Mesothelial cell of epicardium (in vitro differentiated cells): ENCODE measurements at regions not wholly inside any gene's neighbourhood (a gene's known extent, or its start where the extent isn't known, plus 50 kb on each side); places are given as distances from the start of the nearest gene placed in this dataset.

Experiments
- DNase-seq, 2 experiments: peaks; one replicate each; pipeline ENCODE4 v3.0.0; 2021; ENCODE audit warnings: low spot score in 2 of 2; ENCODE audit not compliant: unreplicated experiment in 2 of 2
- H3K27ac Mint-ChIP-seq: 2 replicates; pipeline ENCODE4 v1.8.0; 2021; ENCODE audit warnings: mixed read lengths
- H3K27me3 Mint-ChIP-seq: 2 replicates; pipeline ENCODE4 v1.8.0; 2021; ENCODE audit warnings: low read depth, mixed read lengths
- H3K36me3 Mint-ChIP-seq: 2 replicates; pipeline ENCODE4 v1.8.0; 2021; ENCODE audit warnings: mixed read lengths
- H3K4me1 Mint-ChIP-seq: 2 replicates; pipeline ENCODE4 v1.8.0; 2021; ENCODE audit warnings: mixed read lengths
- H3K4me3 Mint-ChIP-seq: 2 replicates; pipeline ENCODE4 v1.8.0; 2021; ENCODE audit warnings: mild to moderate bottlenecking, moderate library complexity, mixed read lengths
- H3K9me3 Mint-ChIP-seq: 2 replicates; pipeline ENCODE4 v1.8.0; 2021; ENCODE audit warnings: mixed read lengths
- TF ChIP-seq, protein P1 (sequence below): fragments of 200-600 bp; sonication (generic); IDR thresholded peaks from one replicate; pipeline ENCODE4 v1.5.0; 2021; ENCODE audit warnings: antibody characterized with exemption; ENCODE audit not compliant: unreplicated experiment

GRCh38 chr1:241411056-241411775, 54.2 kb upstream of the RGS7 start:
- H3K4me3 Mint-ChIP-seq: no peak overlapping the region
- no peaks in the 10 kb centered on the region for H3K9me3 Mint-ChIP-seq
- no peak overlapping the region for H3K27ac Mint-ChIP-seq
- peaks cover 5% of the 10 kb centered on the region for H3K4me1 Mint-ChIP-seq
- TF ChIP-seq, protein P1, sequence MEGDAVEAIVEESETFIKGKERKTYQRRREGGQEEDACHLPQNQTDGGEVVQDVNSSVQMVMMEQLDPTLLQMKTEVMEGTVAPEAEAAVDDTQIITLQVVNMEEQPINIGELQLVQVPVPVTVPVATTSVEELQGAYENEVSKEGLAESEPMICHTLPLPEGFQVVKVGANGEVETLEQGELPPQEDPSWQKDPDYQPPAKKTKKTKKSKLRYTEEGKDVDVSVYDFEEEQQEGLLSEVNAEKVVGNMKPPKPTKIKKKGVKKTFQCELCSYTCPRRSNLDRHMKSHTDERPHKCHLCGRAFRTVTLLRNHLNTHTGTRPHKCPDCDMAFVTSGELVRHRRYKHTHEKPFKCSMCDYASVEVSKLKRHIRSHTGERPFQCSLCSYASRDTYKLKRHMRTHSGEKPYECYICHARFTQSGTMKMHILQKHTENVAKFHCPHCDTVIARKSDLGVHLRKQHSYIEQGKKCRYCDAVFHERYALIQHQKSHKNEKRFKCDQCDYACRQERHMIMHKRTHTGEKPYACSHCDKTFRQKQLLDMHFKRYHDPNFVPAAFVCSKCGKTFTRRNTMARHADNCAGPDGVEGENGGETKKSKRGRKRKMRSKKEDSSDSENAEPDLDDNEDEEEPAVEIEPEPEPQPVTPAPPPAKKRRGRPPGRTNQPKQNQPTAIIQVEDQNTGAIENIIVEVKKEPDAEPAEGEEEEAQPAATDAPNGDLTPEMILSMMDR: no peak
- peaks cover 2% of the 10 kb centered on the region for H3K27me3 Mint-ChIP-seq
- DNase-seq: no peak
- no peaks in the 10 kb centered on the region for H3K36me3 Mint-ChIP-seq

GRCh38 chr1:241408170-241408569, 51.2 kb upstream of the RGS7 start:
- no peaks in the 10 kb centered on the region for H3K36me3 Mint-ChIP-seq
- no peak overlapping the region for H3K27ac Mint-ChIP-seq
- TF ChIP-seq, protein P1: no peak
- H3K4me3 Mint-ChIP-seq: no peak overlapping the region
- no peaks in the 10 kb centered on the region for H3K4me1 Mint-ChIP-seq
- no peak for DNase-seq
- H3K9me3 Mint-ChIP-seq: no peaks in the 10 kb centered on the region
- H3K27me3 Mint-ChIP-seq: peaks cover 2% of the 10 kb centered on the region
